Vagina (tissue), 2 donors: ENCODE measurements at regions not wholly inside any gene's neighbourhood (a gene's known extent, or its start where the extent isn't known, plus 50 kb on each side); places are given as distances from the start of the nearest gene placed in this dataset.

Experiments used
- CTCF ChIP-seq, 3 experiments: fragments of 450-650 bp in 2 of 3; fragments of 200-600 bp in 1 of 3; sonication (generic) in 1 of 3; IDR thresholded peaks; one replicate each; pipeline ENCODE4 v1.5.1; 2017 to 2019; ENCODE audit warnings: antibody characterized with exemption in 3 of 3, mild to moderate bottlenecking in 2 of 3, moderate library complexity in 2 of 3
- POLR2A ChIP-seq, 2 donors: fragments of 450-650 bp; IDR thresholded peaks; one replicate each; pipeline ENCODE4 v1.6.1; 2017; ENCODE audit warnings: antibody characterized with exemption in 2 of 2, mild to moderate bottlenecking in 2 of 2, moderate library complexity in 2 of 2
- POLR2AphosphoS5 ChIP-seq, 2 donors: sonication (generic); formaldehyde crosslinking; IDR thresholded peaks; one replicate each; pipeline ENCODE4 v1.9.0; 2017; ENCODE audit warnings: antibody characterized with exemption in 2 of 2, mild to moderate bottlenecking in 2 of 2, low read depth in 1 of 2; ENCODE audit not compliant: insufficient read depth in 1 of 2

- TF ChIP-seq CTCF (IDR thresholded peaks at IDR 0.05) (no peak), POLR2A (IDR thresholded peaks at IDR 0.05) (no peak), POLR2AphosphoS5 (IDR thresholded peaks at IDR 0.05; ENCODE audit: insufficient read depth in 1 of 2, low read depth in 1 of 2) (no peak)
These were observed 545.8 kb downstream of the LIG4 start for GRCh38 chr13:107669391-107669993.
